ENCODE measurements at regions not wholly inside any gene's neighbourhood (a gene's known extent, or its start where the extent isn't known, plus 50 kb on each side); places are given as distances from the start of the nearest gene placed in this dataset.

DNA sequence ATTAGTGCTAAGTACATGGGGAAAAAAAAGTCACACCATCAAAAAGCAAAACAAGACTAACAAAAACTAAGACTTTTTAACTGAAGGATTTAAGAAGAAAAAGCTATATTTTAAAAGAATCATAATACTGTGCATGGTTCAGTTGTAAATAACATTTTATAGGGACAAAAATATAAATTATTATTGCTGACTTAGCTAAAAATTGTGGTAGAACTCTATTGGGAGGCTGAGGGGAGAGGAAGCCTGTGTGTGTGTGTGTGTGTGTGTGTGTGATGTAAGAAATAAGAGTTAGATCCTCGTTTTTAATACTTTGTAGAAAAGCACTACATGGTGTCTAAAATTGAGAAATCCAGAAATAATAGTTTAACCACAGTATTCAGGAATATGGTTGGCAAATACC lies 1950.9 kb upstream of the TENM3 start:
- Mint-ChIP-seq H3K4me1 (no peaks in the 10 kb centered on the region), H3K4me3 (no peak overlapping the region), H3K27me3 (ENCODE audit: low read depth in 3 of 3) (no peaks in the 10 kb centered on the region), H3K9me3 (peaks cover 0 to 3% (median 2%) of the 10 kb centered on the region in 7 donors), H3K27ac (no peak overlapping the region), H3K36me3 (no peaks in the 10 kb centered on the region)
- H3K79me2 ChIP-seq (ENCODE audit: insufficient read depth, low read length), result no peaks in the 10 kb centered on the region
- no peaks in the 10 kb centered on the region for H3K27me3 ChIP-seq (ENCODE audit: control insufficient read depth in 2 of 2, insufficient read depth in 2 of 2, low read length in 2 of 2)
- DNase-seq, result no peak
- H3K4me2 ChIP-seq (replicated peaks; ENCODE audit: extremely low read depth, low read length, poor library complexity, severe bottlenecking), result no peak overlapping the region
- H3K4me1 ChIP-seq (ENCODE audit: control insufficient read depth in 1 of 2, insufficient read depth in 2 of 2, low read length in 2 of 2), result no peaks in the 10 kb centered on the region
- H3K27ac ChIP-seq (ENCODE audit: low read depth in 1 of 2, low read length in 2 of 2), result no peak overlapping the region
- no peaks in the 10 kb centered on the region for H3K36me3 ChIP-seq (replicated peaks in 1 of 2; ENCODE audit: control insufficient read depth in 1 of 2, insufficient read depth in 2 of 2, low read length in 2 of 2)
- WGBS (ENCODE audit: insufficient coverage), result no CpG with 5 or more reads among the region's 1 CpG
- H4K20me1 ChIP-seq (ENCODE audit: insufficient read depth, low read length), result no peaks in the 10 kb centered on the region
- TF ChIP-seq, protein P1, sequence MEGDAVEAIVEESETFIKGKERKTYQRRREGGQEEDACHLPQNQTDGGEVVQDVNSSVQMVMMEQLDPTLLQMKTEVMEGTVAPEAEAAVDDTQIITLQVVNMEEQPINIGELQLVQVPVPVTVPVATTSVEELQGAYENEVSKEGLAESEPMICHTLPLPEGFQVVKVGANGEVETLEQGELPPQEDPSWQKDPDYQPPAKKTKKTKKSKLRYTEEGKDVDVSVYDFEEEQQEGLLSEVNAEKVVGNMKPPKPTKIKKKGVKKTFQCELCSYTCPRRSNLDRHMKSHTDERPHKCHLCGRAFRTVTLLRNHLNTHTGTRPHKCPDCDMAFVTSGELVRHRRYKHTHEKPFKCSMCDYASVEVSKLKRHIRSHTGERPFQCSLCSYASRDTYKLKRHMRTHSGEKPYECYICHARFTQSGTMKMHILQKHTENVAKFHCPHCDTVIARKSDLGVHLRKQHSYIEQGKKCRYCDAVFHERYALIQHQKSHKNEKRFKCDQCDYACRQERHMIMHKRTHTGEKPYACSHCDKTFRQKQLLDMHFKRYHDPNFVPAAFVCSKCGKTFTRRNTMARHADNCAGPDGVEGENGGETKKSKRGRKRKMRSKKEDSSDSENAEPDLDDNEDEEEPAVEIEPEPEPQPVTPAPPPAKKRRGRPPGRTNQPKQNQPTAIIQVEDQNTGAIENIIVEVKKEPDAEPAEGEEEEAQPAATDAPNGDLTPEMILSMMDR (IDR thresholded peaks at IDR 0.05), result no peak
- intact Hi-C loops (cut with micrococcal nuclease), result no loop called here
- no peaks in the 10 kb centered on the region for H3K9me3 ChIP-seq (replicated peaks in 1 of 2; ENCODE audit: control insufficient read depth in 1 of 2, insufficient read depth in 1 of 2, low read length in 2 of 2)
- no peak overlapping the region for H3K4me3 ChIP-seq (replicated peaks in 1 of 3; ENCODE audit: low read depth in 2 of 3, low read length in 3 of 3)
- no peak overlapping the region for H3K9ac ChIP-seq (ENCODE audit: insufficient read depth, low read length, poor library complexity, severe bottlenecking)
- H2AFZ ChIP-seq (ENCODE audit: insufficient read depth, low read depth, low read length, poor library complexity, severe bottlenecking), result no peak overlapping the region

DNA sequence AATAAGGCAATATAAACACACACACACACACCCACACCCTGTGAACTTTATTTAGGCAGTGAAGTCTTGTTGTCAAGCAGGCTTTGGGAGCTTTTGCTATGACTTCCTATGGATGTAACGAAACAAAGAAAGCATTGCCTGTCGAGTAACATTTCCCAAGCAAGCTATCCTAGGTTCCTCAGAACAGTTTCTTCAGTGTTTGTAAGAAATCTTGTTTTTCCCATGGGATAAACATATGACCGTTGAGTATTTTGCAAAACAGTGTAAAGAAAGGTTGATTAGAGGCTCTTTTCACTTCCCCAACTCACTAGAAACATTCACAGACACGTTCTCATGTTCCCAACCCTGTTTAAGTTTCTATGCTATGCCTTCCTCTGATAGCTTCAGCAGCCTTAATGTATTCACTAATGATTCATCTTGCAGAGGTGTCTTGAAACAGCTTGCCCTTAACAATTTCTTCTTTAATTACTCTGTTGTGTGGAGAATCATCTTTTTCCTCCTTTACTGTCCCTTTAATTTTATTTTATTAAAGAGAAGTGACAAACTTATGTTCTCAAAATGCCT lies 1947.1 kb upstream of the TENM3 start:
- Mint-ChIP-seq H3K36me3 (no peaks in the 10 kb centered on the region), H3K4me3 (no peak overlapping the region), H3K27me3 (ENCODE audit: low read depth in 3 of 3) (no peaks in the 10 kb centered on the region), H3K4me1 (no peaks in the 10 kb centered on the region), H3K9me3 (peaks cover 0 to 8% (median 3%) of the 10 kb centered on the region in 7 donors), H3K27ac (no peak overlapping the region)
- Histone ChIP-seq H4K20me1 (ENCODE audit: insufficient read depth, low read length) (no peaks in the 10 kb centered on the region), H3K4me2 (replicated peaks; ENCODE audit: extremely low read depth, low read length, poor library complexity, severe bottlenecking) (no peak overlapping the region), H2AFZ (ENCODE audit: insufficient read depth, low read depth, low read length, poor library complexity, severe bottlenecking) (no peak overlapping the region), H3K79me2 (ENCODE audit: insufficient read depth, low read length) (no peaks in the 10 kb centered on the region), H3K27ac (ENCODE audit: low read depth in 1 of 2, low read length in 2 of 2) (no peak overlapping the region), H3K4me1 (ENCODE audit: control insufficient read depth in 1 of 2, insufficient read depth in 2 of 2, low read length in 2 of 2) (no peaks in the 10 kb centered on the region), H3K4me3 (replicated peaks in 1 of 3; ENCODE audit: low read depth in 2 of 3, low read length in 3 of 3) (no peak overlapping the region), H3K9ac (ENCODE audit: insufficient read depth, low read length, poor library complexity, severe bottlenecking) (no peak overlapping the region), H3K9me3 (replicated peaks in 1 of 2; ENCODE audit: control insufficient read depth in 1 of 2, insufficient read depth in 1 of 2, low read length in 2 of 2) (no peaks in the 10 kb centered on the region), H3K36me3 (replicated peaks in 1 of 2; ENCODE audit: control insufficient read depth in 1 of 2, insufficient read depth in 2 of 2, low read length in 2 of 2) (no peaks in the 10 kb centered on the region), H3K27me3 (ENCODE audit: control insufficient read depth in 2 of 2, insufficient read depth in 2 of 2, low read length in 2 of 2) (no peaks in the 10 kb centered on the region)
- DNase-seq, result no peak
- TF ChIP-seq, protein P1 (IDR thresholded peaks at IDR 0.05), result no peak
- WGBS (ENCODE audit: insufficient coverage), result no CpG with 5 or more reads among the region's 4 CpGs
- intact Hi-C loops (cut with micrococcal nuclease), result no loop called here

All from CD14-positive monocyte (primary cell).